ENCODE measurements at regions not wholly inside any gene's neighbourhood (a gene's known extent, or its start where the extent isn't known, plus 50 kb on each side); places are given as distances from the start of the nearest gene placed in this dataset.
"Not testable (repeated sequence)": the region's sequence is repeated elsewhere in the genome, so short reads cannot be mapped to it uniquely, and the experiment has no call there.

- not testable (repeated sequence) for H3K9me2 ChIP-seq (replicated peaks; ENCODE audit: insufficient read depth, low read length); DNase-seq; H3K36me3 ChIP-seq (ENCODE audit: insufficient read depth, low read length); H3K9ac ChIP-seq (ENCODE audit: low read length); H3K4me2 ChIP-seq (ENCODE audit: low read depth, low read length, poor library complexity, severe bottlenecking); H3K79me2 ChIP-seq (ENCODE audit: low read length); H4K20me1 ChIP-seq (ENCODE audit: insufficient read depth, low read depth, low read length); H2AFZ ChIP-seq (ENCODE audit: low read length); H3K4me3 ChIP-seq (ENCODE audit: low read length); H3K27ac ChIP-seq (ENCODE audit: low read length); H3K4me1 ChIP-seq (ENCODE audit: low read length); H3K9me3 ChIP-seq (ENCODE audit: low read length); H3K27me3 ChIP-seq (ENCODE audit: low read length)
Measured at GRCh38 chr21:6027497-6027896, 4493.9 kb upstream of the TPTE start.

- not testable (repeated sequence) for H3K79me2 ChIP-seq (ENCODE audit: low read length); H3K9me3 ChIP-seq (ENCODE audit: low read length); DNase-seq; H3K4me3 ChIP-seq (ENCODE audit: low read length); H4K20me1 ChIP-seq (ENCODE audit: insufficient read depth, low read depth, low read length); H3K4me2 ChIP-seq (ENCODE audit: low read depth, low read length, poor library complexity, severe bottlenecking); H3K36me3 ChIP-seq (ENCODE audit: insufficient read depth, low read length); H3K27me3 ChIP-seq (ENCODE audit: low read length); H3K4me1 ChIP-seq (ENCODE audit: low read length); H3K27ac ChIP-seq (ENCODE audit: low read length); H3K9me2 ChIP-seq (replicated peaks; ENCODE audit: insufficient read depth, low read length); H2AFZ ChIP-seq (ENCODE audit: low read length); H3K9ac ChIP-seq (ENCODE audit: low read length)
Measured at GRCh38 chr21:6034124-6034678, 4487.2 kb upstream of the TPTE start.

GRCh38 chr21:6034820-6035473 lies 4486.4 kb upstream of the TPTE start:
- not testable (repeated sequence) for H3K27ac ChIP-seq (ENCODE audit: low read length); H3K36me3 ChIP-seq (ENCODE audit: insufficient read depth, low read length); DNase-seq; H3K4me1 ChIP-seq (ENCODE audit: low read length); H3K9me2 ChIP-seq (replicated peaks; ENCODE audit: insufficient read depth, low read length); H2AFZ ChIP-seq (ENCODE audit: low read length); H3K27me3 ChIP-seq (ENCODE audit: low read length); H4K20me1 ChIP-seq (ENCODE audit: insufficient read depth, low read depth, low read length); H3K9ac ChIP-seq (ENCODE audit: low read length); H3K79me2 ChIP-seq (ENCODE audit: low read length); H3K4me3 ChIP-seq (ENCODE audit: low read length); H3K4me2 ChIP-seq (ENCODE audit: low read depth, low read length, poor library complexity, severe bottlenecking); H3K9me3 ChIP-seq (ENCODE audit: low read length)

- H4K20me1 ChIP-seq (ENCODE audit: insufficient read depth, low read depth, low read length); H3K9ac ChIP-seq (ENCODE audit: low read length); H3K36me3 ChIP-seq (ENCODE audit: insufficient read depth, low read length); H3K79me2 ChIP-seq (ENCODE audit: low read length); H3K9me3 ChIP-seq (ENCODE audit: low read length); DNase-seq; H3K9me2 ChIP-seq (replicated peaks; ENCODE audit: insufficient read depth, low read length); H3K4me1 ChIP-seq (ENCODE audit: low read length); H3K4me3 ChIP-seq (ENCODE audit: low read length); H3K27ac ChIP-seq (ENCODE audit: low read length); H3K27me3 ChIP-seq (ENCODE audit: low read length); H2AFZ ChIP-seq (ENCODE audit: low read length); H3K4me2 ChIP-seq (ENCODE audit: low read depth, low read length, poor library complexity, severe bottlenecking): not testable (repeated sequence)
Measured at GRCh38 chr21:6035474-6036155, 4485.8 kb upstream of the TPTE start.

- not testable (repeated sequence) for H2AFZ ChIP-seq (ENCODE audit: low read length); H3K9me2 ChIP-seq (replicated peaks; ENCODE audit: insufficient read depth, low read length); H3K27ac ChIP-seq (ENCODE audit: low read length); H3K36me3 ChIP-seq (ENCODE audit: insufficient read depth, low read length); H3K4me1 ChIP-seq (ENCODE audit: low read length); H4K20me1 ChIP-seq (ENCODE audit: insufficient read depth, low read depth, low read length); H3K4me3 ChIP-seq (ENCODE audit: low read length); H3K4me2 ChIP-seq (ENCODE audit: low read depth, low read length, poor library complexity, severe bottlenecking); H3K9me3 ChIP-seq (ENCODE audit: low read length); H3K27me3 ChIP-seq (ENCODE audit: low read length); H3K9ac ChIP-seq (ENCODE audit: low read length); DNase-seq; H3K79me2 ChIP-seq (ENCODE audit: low read length)
Measured at GRCh38 chr21:6039224-6039623, 4482.2 kb upstream of the TPTE start.

- H2AFZ ChIP-seq (ENCODE audit: low read length); H3K9me2 ChIP-seq (replicated peaks; ENCODE audit: insufficient read depth, low read length); H3K9ac ChIP-seq (ENCODE audit: low read length); H3K27ac ChIP-seq (ENCODE audit: low read length); H3K27me3 ChIP-seq (ENCODE audit: low read length); H3K9me3 ChIP-seq (ENCODE audit: low read length); H3K4me1 ChIP-seq (ENCODE audit: low read length); DNase-seq; H4K20me1 ChIP-seq (ENCODE audit: insufficient read depth, low read depth, low read length); H3K4me3 ChIP-seq (ENCODE audit: low read length); H3K4me2 ChIP-seq (ENCODE audit: low read depth, low read length, poor library complexity, severe bottlenecking); H3K36me3 ChIP-seq (ENCODE audit: insufficient read depth, low read length); H3K79me2 ChIP-seq (ENCODE audit: low read length): not testable (repeated sequence)
Measured at GRCh38 chr21:6040095-6040494, 4481.3 kb upstream of the TPTE start.

GRCh38 chr21:6043430-6044275 lies 4477.7 kb upstream of the TPTE start:
- H3K27ac ChIP-seq (ENCODE audit: low read length); H3K4me2 ChIP-seq (ENCODE audit: low read depth, low read length, poor library complexity, severe bottlenecking); H3K36me3 ChIP-seq (ENCODE audit: insufficient read depth, low read length); H3K4me3 ChIP-seq (ENCODE audit: low read length); H3K9ac ChIP-seq (ENCODE audit: low read length); H3K9me3 ChIP-seq (ENCODE audit: low read length); H3K9me2 ChIP-seq (replicated peaks; ENCODE audit: insufficient read depth, low read length); H3K4me1 ChIP-seq (ENCODE audit: low read length); H3K79me2 ChIP-seq (ENCODE audit: low read length); H2AFZ ChIP-seq (ENCODE audit: low read length); DNase-seq; H3K27me3 ChIP-seq (ENCODE audit: low read length); H4K20me1 ChIP-seq (ENCODE audit: insufficient read depth, low read depth, low read length): not testable (repeated sequence)

- not testable (repeated sequence) for H3K36me3 ChIP-seq (ENCODE audit: insufficient read depth, low read length); H3K4me2 ChIP-seq (ENCODE audit: low read depth, low read length, poor library complexity, severe bottlenecking); H3K9ac ChIP-seq (ENCODE audit: low read length); DNase-seq; H2AFZ ChIP-seq (ENCODE audit: low read length); H4K20me1 ChIP-seq (ENCODE audit: insufficient read depth, low read depth, low read length); H3K27me3 ChIP-seq (ENCODE audit: low read length); H3K9me3 ChIP-seq (ENCODE audit: low read length); H3K4me1 ChIP-seq (ENCODE audit: low read length); H3K27ac ChIP-seq (ENCODE audit: low read length); H3K79me2 ChIP-seq (ENCODE audit: low read length); H3K4me3 ChIP-seq (ENCODE audit: low read length); H3K9me2 ChIP-seq (replicated peaks; ENCODE audit: insufficient read depth, low read length)
Measured at GRCh38 chr21:6044695-6045094, 4476.7 kb upstream of the TPTE start.
